Dendritic cell treated with granulocyte-macrophage colony-stimulating factor and Interleukin-4, amounts not matched to agents 40 ng/mL and 50 ng/mL, for 4 days (primary cell): ENCODE measurements at regions not wholly inside any gene's neighbourhood (a gene's known extent, or its start where the extent isn't known, plus 50 kb on each side); places are given as distances from the start of the nearest gene placed in this dataset.
"Not testable (repeated sequence)": the region's sequence is repeated elsewhere in the genome, so short reads cannot be mapped to it uniquely, and the experiment has no call there.

ENCODE experiments used
- H3K27ac Mint-ChIP-seq: one replicate; pipeline ENCODE4 v1.8.0; 2022; ENCODE audit warnings: mild to moderate bottlenecking, mixed read lengths
- H3K27me3 Mint-ChIP-seq: one replicate; pipeline ENCODE4 v1.8.0; 2022; ENCODE audit warnings: mild to moderate bottlenecking, mixed read lengths
- H3K36me3 Mint-ChIP-seq: one replicate; pipeline ENCODE4 v1.8.0; 2022; ENCODE audit warnings: low read depth, mixed read lengths
- H3K4me1 Mint-ChIP-seq: one replicate; pipeline ENCODE4 v1.8.0; 2022; ENCODE audit warnings: low read depth, mixed read lengths
- H3K4me3 Mint-ChIP-seq: one replicate; pipeline ENCODE4 v1.8.0; 2022; ENCODE audit warnings: mild to moderate bottlenecking, moderate library complexity, mixed read lengths
- H3K9me3 Mint-ChIP-seq: one replicate; pipeline ENCODE4 v1.8.0; 2022; ENCODE audit warnings: mixed read lengths
- intact Hi-C: fragments of 100-400 bp; cut with micrococcal nuclease; formaldehyde crosslinking; loops from one replicate; pipeline ENCODE4 v1.15.0; 2022

DNA sequence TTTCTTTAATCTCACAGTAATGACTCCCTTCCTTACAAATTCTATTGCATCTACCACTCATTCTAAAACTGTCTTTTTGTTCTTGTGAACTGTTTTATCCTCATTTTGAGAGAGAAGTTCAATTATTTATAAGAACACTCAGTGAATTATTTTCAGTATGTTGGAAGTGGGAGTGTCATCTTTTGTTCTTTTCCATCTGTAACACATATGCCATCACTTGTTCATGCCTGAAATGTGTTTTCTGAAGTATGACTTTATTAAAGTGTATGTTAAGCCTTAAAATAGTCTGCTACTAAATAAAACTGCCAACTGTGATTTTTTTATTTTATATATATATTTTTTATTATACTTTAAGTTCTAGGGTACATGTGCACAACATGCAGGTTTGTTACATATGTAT lies 623.0 kb upstream of the CBLB start:
- H3K9me3 Mint-ChIP-seq: peaks cover 6% of the 10 kb centered on the region
- H3K27me3 Mint-ChIP-seq: no peaks in the 10 kb centered on the region
- H3K36me3 Mint-ChIP-seq: no peaks in the 10 kb centered on the region
- intact Hi-C loops: no loop called here
- no peak overlapping the region for H3K4me3 Mint-ChIP-seq
- no peaks in the 10 kb centered on the region for H3K4me1 Mint-ChIP-seq
- no peak overlapping the region for H3K27ac Mint-ChIP-seq

DNA sequence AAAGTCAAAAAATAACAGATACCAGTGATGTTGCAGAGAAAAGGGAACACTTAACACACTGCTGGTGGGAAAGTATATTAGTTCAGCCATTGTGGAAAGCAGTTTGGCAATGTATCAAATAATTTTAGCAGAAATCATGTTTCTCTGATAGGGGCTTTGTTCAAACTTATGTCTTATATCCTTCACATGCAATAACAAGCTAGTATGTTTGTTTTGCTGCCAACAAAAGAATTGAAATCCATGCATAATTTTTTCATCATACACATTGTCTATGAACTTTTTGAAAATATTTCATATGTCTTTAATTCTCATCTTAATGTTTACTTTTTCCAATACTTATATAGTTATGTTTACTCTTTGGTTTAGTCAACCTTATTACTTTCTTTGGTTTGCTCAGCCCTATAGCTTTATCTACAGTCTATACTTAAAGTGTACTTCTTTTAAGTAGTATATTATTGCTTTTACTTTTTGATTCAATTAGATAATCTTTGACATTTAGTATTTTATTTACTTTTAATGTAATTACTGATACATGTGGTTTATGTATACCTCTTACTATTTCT lies 639.6 kb upstream of the CBLB start:
- H3K27me3 Mint-ChIP-seq: no peaks in the 10 kb centered on the region
- H3K4me3 Mint-ChIP-seq: no peak overlapping the region
- H3K9me3 Mint-ChIP-seq: peaks cover 6% of the 10 kb centered on the region
- no peak overlapping the region for H3K27ac Mint-ChIP-seq
- no peaks in the 10 kb centered on the region for H3K4me1 Mint-ChIP-seq
- no peaks in the 10 kb centered on the region for H3K36me3 Mint-ChIP-seq
- intact Hi-C loops: no loop called here

DNA sequence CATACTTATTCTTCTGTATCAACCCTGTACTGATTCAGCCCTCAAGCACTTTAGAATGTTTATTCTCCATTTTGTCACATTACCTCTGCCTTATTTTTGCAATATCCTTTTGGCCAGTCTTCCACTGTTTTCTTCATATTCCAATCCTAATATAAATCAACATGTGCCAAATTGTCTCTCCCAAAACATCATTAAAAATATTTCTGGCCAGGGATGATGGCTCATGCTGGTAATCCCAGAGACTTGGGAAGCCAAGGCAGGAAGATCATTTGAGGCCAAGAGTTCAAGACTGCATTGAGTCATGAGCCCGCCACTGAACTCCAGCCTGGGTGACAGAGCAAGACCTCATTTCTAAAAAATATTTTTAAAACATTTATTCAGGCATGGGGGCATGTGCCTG lies 641.4 kb upstream of the CBLB start:
- no peaks in the 10 kb centered on the region for H3K4me1 Mint-ChIP-seq
- no peaks in the 10 kb centered on the region for H3K36me3 Mint-ChIP-seq
- no peak overlapping the region for H3K4me3 Mint-ChIP-seq
- H3K27ac Mint-ChIP-seq: no peak overlapping the region
- intact Hi-C loops: no loop called here
- peaks cover 6% of the 10 kb centered on the region for H3K9me3 Mint-ChIP-seq
- no peaks in the 10 kb centered on the region for H3K27me3 Mint-ChIP-seq

DNA sequence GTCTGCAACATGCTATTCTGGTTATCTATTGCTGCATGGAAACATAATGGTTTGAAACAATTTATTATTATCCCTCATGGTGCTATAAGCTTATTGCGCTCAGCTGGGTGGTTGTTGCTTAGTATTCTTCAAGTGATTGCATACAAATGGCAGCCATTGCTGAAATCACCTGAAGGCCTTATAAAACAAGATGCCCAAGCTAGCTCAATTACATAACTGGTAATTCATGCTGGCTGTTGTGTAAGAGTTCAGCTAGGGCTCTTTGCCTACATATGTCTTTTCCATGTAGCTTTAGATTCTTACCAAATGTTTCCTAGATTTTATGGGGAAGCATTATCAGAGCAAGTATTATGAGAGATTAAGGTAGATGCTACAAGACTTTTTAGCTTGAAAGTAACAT lies 644.0 kb upstream of the CBLB start:
- Mint-ChIP-seq H3K4me1 (no peaks in the 10 kb centered on the region), H3K27me3 (no peaks in the 10 kb centered on the region), H3K9me3 (no peaks in the 10 kb centered on the region), H3K27ac (no peak overlapping the region), H3K4me3 (no peak overlapping the region), H3K36me3 (no peaks in the 10 kb centered on the region)
- intact Hi-C loops: no loop called here

DNA sequence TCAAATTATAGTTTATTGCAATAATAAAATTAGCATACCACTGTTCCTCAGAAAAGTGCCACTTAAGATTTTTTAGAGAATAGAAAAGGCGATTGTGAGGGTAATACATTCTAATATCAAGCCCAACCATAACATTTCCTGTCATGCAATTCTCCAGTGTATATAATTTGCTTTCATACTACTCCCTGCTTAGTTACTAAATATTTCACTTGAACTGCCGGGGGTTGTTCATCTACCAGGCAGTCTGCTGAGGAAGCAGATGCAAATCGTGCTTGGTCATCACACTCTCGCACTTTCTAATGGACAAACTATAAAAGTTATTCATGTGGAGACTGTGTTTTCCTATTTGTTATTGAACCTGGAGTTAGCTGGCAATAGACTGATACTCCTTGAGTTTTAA lies 645.6 kb upstream of the CBLB start:
- intact Hi-C loops: no loop called here
- H3K27me3 Mint-ChIP-seq: no peaks in the 10 kb centered on the region
- no peak overlapping the region for H3K4me3 Mint-ChIP-seq
- H3K36me3 Mint-ChIP-seq: no peaks in the 10 kb centered on the region
- no peaks in the 10 kb centered on the region for H3K4me1 Mint-ChIP-seq
- no peaks in the 10 kb centered on the region for H3K9me3 Mint-ChIP-seq
- H3K27ac Mint-ChIP-seq: no peak overlapping the region

DNA sequence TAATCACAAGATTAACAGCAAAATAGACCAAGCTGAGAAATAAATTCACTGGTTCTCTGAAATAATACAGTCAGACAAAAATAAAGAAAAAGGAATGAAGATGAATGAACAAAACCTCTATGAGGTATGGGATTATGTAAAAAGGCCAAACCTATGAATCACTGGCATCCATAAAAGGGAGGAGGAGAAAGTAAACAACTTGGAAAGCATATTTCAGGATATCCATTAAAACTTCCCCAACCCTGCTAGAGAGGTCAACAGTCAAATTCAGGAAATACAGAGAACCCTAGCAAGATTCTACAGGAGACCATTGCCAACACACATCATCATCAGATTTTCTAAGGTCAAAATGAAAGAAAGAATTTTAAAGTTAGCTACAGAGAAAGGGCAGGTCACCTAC lies 649.7 kb upstream of the CBLB start:
- H3K4me3 Mint-ChIP-seq: no peak overlapping the region
- no peaks in the 10 kb centered on the region for H3K27me3 Mint-ChIP-seq
- H3K27ac Mint-ChIP-seq: no peak overlapping the region
- no peaks in the 10 kb centered on the region for H3K36me3 Mint-ChIP-seq
- no peaks in the 10 kb centered on the region for H3K9me3 Mint-ChIP-seq
- H3K4me1 Mint-ChIP-seq: no peaks in the 10 kb centered on the region
- intact Hi-C loops: no loop called here

DNA sequence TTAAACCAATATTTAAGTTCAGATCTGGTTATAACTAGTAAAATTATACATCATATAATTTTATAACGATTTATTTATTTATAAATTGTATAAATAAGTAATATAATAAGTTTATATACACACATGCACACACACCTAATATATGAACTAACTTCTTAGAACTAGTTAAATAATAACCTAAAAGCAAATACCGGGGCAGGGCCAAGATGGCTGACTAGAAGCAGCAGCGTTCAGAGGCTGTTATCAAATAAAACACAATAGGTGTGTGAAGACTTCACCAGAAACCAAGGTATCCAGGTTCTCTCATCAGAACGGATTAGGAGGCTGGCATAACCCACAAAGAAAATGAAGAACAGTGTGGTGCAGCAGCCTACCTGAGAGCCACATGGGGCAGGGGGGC lies 653.6 kb upstream of the CBLB start:
- H3K4me1 Mint-ChIP-seq: no peaks in the 10 kb centered on the region
- H3K27me3 Mint-ChIP-seq: no peaks in the 10 kb centered on the region
- peaks cover 6% of the 10 kb centered on the region for H3K9me3 Mint-ChIP-seq
- no peaks in the 10 kb centered on the region for H3K36me3 Mint-ChIP-seq
- no peak overlapping the region for H3K27ac Mint-ChIP-seq
- H3K4me3 Mint-ChIP-seq: no peak overlapping the region
- intact Hi-C loops: no loop called here

DNA sequence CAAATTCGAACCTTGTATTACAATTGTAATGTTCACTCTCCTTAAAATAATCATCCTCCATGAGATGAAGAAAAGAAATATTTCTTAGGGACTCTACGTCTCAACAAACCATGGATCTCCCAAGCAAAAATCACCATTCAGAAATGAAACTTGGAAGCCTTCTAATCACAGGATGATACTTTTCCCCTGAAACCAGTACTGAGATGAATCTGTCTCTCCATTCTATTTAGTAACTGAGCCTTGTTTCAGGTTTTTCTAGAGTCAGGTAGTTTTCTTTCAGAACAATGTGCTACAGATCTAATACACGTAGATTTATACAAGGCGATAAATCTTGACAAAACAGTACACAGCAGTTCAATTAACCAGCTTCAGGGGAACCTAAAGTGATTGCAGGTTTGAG lies 660.1 kb upstream of the CBLB start:
- intact Hi-C loops: no loop called here
- no peaks in the 10 kb centered on the region for H3K4me1 Mint-ChIP-seq
- no peak overlapping the region for H3K4me3 Mint-ChIP-seq
- no peaks in the 10 kb centered on the region for H3K36me3 Mint-ChIP-seq
- peaks cover 30% of the 10 kb centered on the region for H3K9me3 Mint-ChIP-seq
- no peaks in the 10 kb centered on the region for H3K27me3 Mint-ChIP-seq
- H3K27ac Mint-ChIP-seq: no peak overlapping the region

DNA sequence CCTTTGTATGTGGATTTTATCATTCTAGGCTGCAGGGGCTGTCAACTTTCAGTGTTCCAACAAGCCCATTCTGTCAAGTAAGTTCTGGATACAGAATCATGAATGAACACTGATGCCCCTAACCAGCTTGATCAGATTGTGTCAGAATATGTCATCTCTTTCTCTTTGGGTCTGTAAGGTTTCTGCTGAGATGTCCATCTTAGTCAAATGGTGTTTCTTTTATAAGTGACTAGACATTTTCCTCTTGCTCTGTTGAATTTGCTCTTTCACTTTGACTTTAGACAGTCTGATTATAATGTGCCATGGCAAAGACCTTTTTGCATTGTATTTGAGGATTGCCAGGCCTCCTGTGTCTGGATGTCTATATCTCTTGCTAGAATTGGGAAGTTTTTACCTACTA lies 660.9 kb upstream of the CBLB start:
- H3K9me3 Mint-ChIP-seq: peaks cover 35% of the 10 kb centered on the region
- no peak overlapping the region for H3K4me3 Mint-ChIP-seq
- intact Hi-C loops: no loop called here
- H3K36me3 Mint-ChIP-seq: no peaks in the 10 kb centered on the region
- no peak overlapping the region for H3K27ac Mint-ChIP-seq
- H3K4me1 Mint-ChIP-seq: no peaks in the 10 kb centered on the region
- H3K27me3 Mint-ChIP-seq: no peaks in the 10 kb centered on the region

DNA sequence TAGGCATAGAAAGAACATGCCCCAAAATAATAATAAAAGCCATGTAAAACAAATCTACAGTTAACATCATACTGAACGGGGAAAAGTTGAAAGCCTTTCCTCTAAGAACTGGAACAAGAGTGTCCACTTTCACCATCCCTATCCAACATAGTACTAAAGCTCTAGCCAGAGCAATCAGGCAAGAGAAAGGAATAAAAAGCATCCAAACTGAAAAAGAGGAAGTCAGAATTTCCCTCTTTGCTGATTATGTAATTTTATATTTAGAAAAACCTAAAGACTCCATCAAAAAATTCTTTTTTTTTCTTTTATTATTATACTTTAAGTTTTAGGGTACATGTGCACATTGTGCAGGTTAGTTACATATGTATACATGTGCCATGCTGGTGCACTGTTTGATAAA lies 661.6 kb upstream of the CBLB start:
- Mint-ChIP-seq H3K36me3 (no peaks in the 10 kb centered on the region), H3K4me1 (no peaks in the 10 kb centered on the region), H3K4me3 (no peak overlapping the region), H3K9me3 (peaks cover 42% of the 10 kb centered on the region), H3K27me3 (no peaks in the 10 kb centered on the region), H3K27ac (no peak overlapping the region)
- intact Hi-C loops: no loop called here

DNA sequence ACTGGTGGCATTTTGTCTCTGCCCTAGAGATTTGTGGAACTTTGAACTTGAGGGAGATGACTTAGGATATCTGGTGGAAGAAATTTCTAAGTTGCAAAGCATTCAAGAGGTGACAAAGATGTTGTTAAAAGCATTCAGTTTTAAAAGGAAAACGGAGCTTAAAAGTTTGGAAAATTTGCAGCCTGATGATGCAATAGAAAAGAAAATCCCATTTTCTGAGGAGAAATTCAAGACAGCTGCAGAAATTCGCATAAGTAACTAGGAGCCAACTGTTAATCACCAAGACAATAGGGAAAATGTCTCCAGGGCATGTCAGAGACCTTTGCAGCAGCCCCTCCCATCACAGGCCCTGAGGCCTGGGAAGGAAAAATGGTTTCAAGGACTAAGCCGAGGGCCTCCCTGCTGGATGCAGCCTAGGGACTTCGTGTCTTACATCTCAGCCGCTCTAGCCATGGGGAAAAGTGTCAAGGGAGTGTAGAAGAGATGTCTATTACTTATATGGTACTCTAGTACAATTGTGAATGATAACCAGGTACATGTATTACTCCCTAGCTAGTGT lies 663.0 kb upstream of the CBLB start:
- H3K9me3 Mint-ChIP-seq: peaks cover 55% of the 10 kb centered on the region
- H3K4me1 Mint-ChIP-seq, intact Hi-C loops, H3K27ac Mint-ChIP-seq, H3K27me3 Mint-ChIP-seq, H3K36me3 Mint-ChIP-seq, H3K4me3 Mint-ChIP-seq: not testable (repeated sequence)

DNA sequence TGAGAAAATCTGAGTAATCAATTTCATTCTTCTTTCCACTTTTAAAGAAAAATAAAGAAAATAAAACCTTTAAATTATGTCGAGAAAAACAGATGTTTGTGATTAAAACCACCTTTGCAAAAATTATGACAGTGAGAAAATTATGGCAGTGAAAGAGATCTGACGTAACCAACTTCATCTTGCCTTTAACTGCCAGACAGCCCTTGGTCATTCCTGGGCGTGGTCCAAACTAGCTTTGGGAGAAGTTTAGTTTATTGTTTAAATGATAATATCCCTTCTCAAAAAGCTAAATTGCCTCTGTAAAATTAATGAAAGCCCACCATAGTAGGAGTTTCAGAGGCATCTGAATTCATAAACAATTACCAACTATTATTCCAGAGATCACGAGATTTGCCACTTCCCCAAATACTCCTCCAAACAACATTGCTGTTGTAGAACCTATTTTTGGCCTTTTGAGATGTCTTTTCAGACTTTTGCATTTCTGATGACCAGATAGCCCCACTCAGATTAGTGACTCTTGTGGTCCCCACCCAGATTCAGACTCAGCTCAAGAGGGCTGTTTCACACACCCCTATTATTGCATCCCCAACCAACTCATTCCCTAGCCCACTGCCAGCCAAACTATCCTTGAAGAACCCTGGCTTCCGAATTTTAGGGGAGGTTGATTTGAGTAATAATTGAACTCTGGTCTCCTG lies 664.4 kb upstream of the CBLB start:
- Mint-ChIP-seq H3K4me1 (no peaks in the 10 kb centered on the region), H3K9me3 (peaks cover 58% of the 10 kb centered on the region), H3K4me3 (no peak overlapping the region), H3K27ac (no peak overlapping the region), H3K27me3 (no peaks in the 10 kb centered on the region), H3K36me3 (no peaks in the 10 kb centered on the region)
- intact Hi-C loops: no loop called here

DNA sequence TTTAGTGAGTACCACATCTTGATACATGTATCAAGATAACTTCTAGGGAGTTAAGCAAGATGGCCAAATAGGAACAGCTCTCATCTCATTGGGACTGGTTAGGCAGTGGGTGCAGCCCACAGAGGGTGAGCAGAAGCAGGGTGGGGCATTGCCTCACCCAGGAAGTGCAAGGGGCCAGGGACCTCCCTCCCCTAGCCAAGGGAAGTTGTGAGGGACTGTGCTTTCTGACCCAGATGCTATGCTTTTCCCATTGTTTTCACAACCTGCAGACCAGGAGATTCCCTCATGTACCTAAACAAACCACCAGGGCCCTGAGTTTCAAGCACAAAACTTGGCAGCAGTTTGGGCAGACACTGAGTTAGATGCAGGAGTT lies 665.0 kb upstream of the CBLB start:
- Mint-ChIP-seq H3K27me3 (no peaks in the 10 kb centered on the region), H3K4me1 (no peaks in the 10 kb centered on the region), H3K36me3 (no peaks in the 10 kb centered on the region), H3K9me3 (peaks cover 58% of the 10 kb centered on the region), H3K27ac (no peak overlapping the region), H3K4me3 (no peak overlapping the region)
- intact Hi-C loops: no loop called here

DNA sequence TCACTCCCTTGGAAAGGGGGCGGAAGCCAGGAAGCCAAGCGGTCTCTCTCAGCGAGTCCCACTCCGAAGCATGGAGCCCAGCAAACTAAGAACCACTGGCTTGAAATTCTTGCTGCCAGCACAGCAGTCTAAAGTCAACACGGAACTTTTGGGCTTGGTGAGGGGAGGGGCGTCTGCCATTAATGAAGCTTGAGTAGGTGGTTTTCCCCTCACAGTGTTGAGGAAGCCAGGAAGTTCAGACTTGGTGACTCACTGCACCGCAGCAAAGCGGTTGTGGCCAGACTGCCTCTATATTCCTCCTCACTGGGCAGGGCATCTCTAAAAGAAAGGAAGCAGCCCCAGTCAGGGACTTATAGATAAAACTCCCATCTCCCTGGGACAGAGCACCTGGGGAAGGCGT lies 665.4 kb upstream of the CBLB start:
- no peaks in the 10 kb centered on the region for H3K27me3 Mint-ChIP-seq
- peaks cover 58% of the 10 kb centered on the region for H3K9me3 Mint-ChIP-seq
- intact Hi-C loops: no loop called here
- H3K4me3 Mint-ChIP-seq: no peak overlapping the region
- H3K27ac Mint-ChIP-seq: no peak overlapping the region
- H3K4me1 Mint-ChIP-seq: no peaks in the 10 kb centered on the region
- no peaks in the 10 kb centered on the region for H3K36me3 Mint-ChIP-seq

DNA sequence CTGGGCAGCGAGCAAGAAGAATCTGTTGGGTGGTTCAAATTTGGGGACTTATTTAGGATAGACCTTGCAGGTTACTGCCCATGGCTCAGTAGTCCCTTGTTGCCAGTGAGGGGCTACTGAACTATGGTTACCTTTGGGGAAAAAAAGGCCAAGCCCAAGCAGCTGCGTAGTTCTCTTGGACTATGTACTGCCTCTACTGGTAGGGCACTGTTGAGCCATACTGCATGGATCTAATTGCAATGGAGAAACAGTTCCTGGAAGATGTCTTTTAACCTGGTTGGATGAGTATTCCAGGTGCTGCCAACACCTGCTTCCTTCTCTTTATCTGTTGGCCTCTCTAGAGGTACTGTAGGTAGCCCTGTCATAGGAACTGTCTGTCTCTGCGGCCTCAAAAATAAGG lies 671.9 kb upstream of the CBLB start:
- H3K9me3 Mint-ChIP-seq: peaks cover 22% of the 10 kb centered on the region
- H3K4me3 Mint-ChIP-seq: no peak overlapping the region
- intact Hi-C loops: no loop called here
- H3K4me1 Mint-ChIP-seq: no peaks in the 10 kb centered on the region
- no peaks in the 10 kb centered on the region for H3K36me3 Mint-ChIP-seq
- H3K27ac Mint-ChIP-seq: no peak overlapping the region
- no peaks in the 10 kb centered on the region for H3K27me3 Mint-ChIP-seq
